ENCODE measurements at regions not wholly inside any gene's neighbourhood (a gene's known extent, or its start where the extent isn't known, plus 50 kb on each side); places are given as distances from the start of the nearest gene placed in this dataset.
"Not testable (repeated sequence)": the region's sequence is repeated elsewhere in the genome, so short reads cannot be mapped to it uniquely, and the experiment has no call there.

DNA sequence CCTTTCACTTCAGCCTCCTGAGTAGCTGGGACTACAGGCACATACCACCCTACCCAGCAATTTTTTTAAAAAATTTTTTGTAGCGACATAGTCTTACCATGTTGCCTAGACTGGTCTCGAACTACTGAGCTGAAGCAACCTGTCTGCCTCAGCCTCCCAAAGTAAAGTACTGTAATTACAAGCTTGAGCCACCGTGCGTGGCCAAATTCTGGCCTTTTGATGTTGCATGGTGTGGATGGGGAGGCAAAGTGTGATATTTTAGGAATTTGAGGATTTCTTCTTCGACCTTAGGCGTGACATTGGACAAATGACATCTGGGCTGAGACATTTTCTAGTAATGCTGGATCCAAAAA is 81.8 kb downstream of the SYT15B start:
- H3K27ac ChIP-seq; DNase-seq (ENCODE audit: low spot score); H2AFZ ChIP-seq; H3K4me2 ChIP-seq; H3K79me2 ChIP-seq; H3K9me2 ChIP-seq (replicated peaks; ENCODE audit: insufficient read depth); H4K20me1 ChIP-seq (ENCODE audit: insufficient read depth, poor library complexity, severe bottlenecking); H3K36me3 ChIP-seq (replicated peaks; ENCODE audit: insufficient read depth, low read depth); H3K4me3 ChIP-seq; H3K9me3 ChIP-seq (ENCODE audit: low read depth); H3K27me3 ChIP-seq; H3K4me1 ChIP-seq (ENCODE audit: insufficient read depth): not testable (repeated sequence)
- no CpG with 5 or more reads among the region's 6 CpGs for WGBS (ENCODE audit: low lambda C conversion rate, missing lambda C conversion rate)

DNA sequence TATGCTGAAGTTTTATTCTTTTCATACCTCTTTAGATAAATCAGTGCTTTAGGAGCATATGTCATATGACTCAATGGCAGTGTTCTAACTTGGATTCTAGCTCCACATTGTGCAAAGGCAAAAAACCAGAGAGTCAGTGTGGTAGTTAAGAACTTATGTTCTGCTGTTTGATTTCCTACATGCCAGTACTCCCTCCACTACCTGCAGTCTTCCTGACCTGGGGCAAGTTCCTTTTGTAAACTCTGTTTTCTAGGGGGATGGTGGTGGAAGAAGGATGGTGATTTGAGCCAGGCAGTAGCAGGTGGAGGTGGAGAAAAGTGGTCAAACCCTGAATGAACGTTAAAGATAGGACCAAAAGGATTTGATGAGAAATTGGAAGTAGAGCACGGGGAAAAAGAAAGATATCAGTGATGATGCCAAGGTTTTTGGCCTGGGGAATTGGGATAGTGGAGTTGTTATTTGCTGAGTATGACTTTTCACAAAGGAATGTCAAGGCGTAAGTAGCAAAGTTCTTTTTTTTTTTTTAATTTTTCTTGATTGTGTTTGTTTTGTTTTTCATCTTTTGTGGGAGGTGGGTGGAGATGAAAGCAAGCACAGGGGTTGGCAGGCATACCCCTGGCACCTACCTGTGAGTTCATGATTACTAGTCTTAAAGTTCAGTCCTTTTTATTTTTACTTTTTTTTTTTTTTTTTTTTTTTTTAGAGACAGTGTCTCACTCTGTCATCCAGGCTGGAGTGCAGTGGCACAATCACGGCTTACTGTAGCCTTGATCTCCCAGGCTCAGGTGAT is 82.3 kb downstream of the SYT15B start:
- H3K79me2 ChIP-seq; H3K9me2 ChIP-seq (replicated peaks; ENCODE audit: insufficient read depth); H3K4me3 ChIP-seq; DNase-seq (ENCODE audit: low spot score); H4K20me1 ChIP-seq (ENCODE audit: insufficient read depth, poor library complexity, severe bottlenecking); H3K27ac ChIP-seq; H3K27me3 ChIP-seq; H3K36me3 ChIP-seq (replicated peaks; ENCODE audit: insufficient read depth, low read depth); H3K9me3 ChIP-seq (ENCODE audit: low read depth); H2AFZ ChIP-seq; H3K4me2 ChIP-seq; H3K4me1 ChIP-seq (ENCODE audit: insufficient read depth): not testable (repeated sequence)
- WGBS (ENCODE audit: low lambda C conversion rate, missing lambda C conversion rate): 73% methylated on average over 2 of the region's 4 CpGs

DNA sequence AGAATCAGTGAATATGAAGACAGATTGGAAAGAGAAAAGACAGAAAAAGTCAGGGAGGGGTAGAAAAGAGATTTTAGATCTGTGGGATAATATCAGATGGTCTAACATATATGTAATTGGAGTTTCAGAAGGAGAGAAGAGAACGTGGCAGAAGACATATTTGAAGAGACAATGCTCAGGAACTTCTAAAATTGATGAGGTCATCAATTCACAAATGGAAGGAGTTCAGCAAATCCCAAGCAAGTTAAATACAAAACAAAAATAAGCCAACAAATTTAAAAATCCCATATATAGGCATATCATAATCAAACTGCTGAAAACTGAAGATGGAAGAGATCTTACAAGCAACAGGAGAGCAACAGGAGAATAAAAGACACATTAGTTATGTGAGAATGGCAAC is 87.3 kb downstream of the SYT15B start:
- not testable (repeated sequence) for H3K27me3 ChIP-seq; H3K4me2 ChIP-seq; H3K9me3 ChIP-seq (ENCODE audit: low read depth); H3K9me2 ChIP-seq (replicated peaks; ENCODE audit: insufficient read depth); H3K27ac ChIP-seq; H3K4me1 ChIP-seq (ENCODE audit: insufficient read depth); H2AFZ ChIP-seq; H4K20me1 ChIP-seq (ENCODE audit: insufficient read depth, poor library complexity, severe bottlenecking); DNase-seq (ENCODE audit: low spot score); H3K79me2 ChIP-seq; H3K36me3 ChIP-seq (replicated peaks; ENCODE audit: insufficient read depth, low read depth); H3K4me3 ChIP-seq
- WGBS (ENCODE audit: low lambda C conversion rate, missing lambda C conversion rate): no CpG with 5 or more reads among the region's 1 CpG

DNA sequence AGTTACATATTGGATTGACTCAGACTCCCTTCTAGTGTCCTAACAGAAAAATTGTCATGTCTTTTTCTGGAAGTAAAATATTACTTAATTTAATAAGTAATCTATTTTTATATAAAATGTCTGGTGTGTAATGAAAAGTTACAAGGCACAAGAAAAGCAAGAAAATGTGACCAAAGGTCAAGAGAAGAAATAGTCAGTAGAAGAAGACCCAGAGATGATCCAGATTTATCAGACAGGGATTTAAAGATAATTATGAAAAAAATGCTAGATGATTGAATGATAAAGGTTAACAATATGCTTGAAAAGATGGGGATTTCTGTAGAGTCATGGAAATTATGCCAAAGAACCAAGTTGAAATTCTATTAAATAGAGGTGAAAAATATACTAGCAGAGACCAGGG is 87.8 kb downstream of the SYT15B start:
- DNase-seq (ENCODE audit: low spot score); H3K9me2 ChIP-seq (replicated peaks; ENCODE audit: insufficient read depth); H3K9me3 ChIP-seq (ENCODE audit: low read depth); H3K4me1 ChIP-seq (ENCODE audit: insufficient read depth); H3K27me3 ChIP-seq; H2AFZ ChIP-seq; H3K4me3 ChIP-seq; H3K27ac ChIP-seq; H4K20me1 ChIP-seq (ENCODE audit: insufficient read depth, poor library complexity, severe bottlenecking); H3K79me2 ChIP-seq; H3K4me2 ChIP-seq; H3K36me3 ChIP-seq (replicated peaks; ENCODE audit: insufficient read depth, low read depth): not testable (repeated sequence)

DNA sequence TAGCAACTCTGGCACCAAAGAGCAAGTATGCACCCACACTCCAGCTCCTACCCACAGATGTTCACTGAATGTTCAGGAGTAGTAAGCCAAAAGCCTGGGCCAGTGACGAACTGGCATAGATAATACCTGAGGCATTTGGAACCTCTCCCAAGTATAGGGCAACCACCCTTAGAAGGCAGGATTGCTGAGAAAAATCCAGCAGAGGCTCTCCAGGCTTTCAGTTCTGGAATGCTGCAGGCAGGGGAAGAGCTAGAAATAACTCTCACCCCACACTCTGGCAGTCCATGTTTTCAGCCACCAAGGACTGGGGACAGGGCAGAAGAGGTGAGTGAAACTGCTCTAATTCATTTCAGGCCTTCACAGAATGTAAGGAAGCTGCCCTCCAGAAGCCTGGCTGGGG is 90.3 kb downstream of the SYT15B start:
- no CpG with 5 or more reads among the region's 1 CpG for WGBS (ENCODE audit: low lambda C conversion rate, missing lambda C conversion rate)
- H3K9me3 ChIP-seq (ENCODE audit: low read depth); H3K4me3 ChIP-seq; H3K27ac ChIP-seq; DNase-seq (ENCODE audit: low spot score); H3K36me3 ChIP-seq (replicated peaks; ENCODE audit: insufficient read depth, low read depth); H2AFZ ChIP-seq; H3K9me2 ChIP-seq (replicated peaks; ENCODE audit: insufficient read depth); H3K79me2 ChIP-seq; H3K4me2 ChIP-seq; H3K4me1 ChIP-seq (ENCODE audit: insufficient read depth); H4K20me1 ChIP-seq (ENCODE audit: insufficient read depth, poor library complexity, severe bottlenecking); H3K27me3 ChIP-seq: not testable (repeated sequence)

DNA sequence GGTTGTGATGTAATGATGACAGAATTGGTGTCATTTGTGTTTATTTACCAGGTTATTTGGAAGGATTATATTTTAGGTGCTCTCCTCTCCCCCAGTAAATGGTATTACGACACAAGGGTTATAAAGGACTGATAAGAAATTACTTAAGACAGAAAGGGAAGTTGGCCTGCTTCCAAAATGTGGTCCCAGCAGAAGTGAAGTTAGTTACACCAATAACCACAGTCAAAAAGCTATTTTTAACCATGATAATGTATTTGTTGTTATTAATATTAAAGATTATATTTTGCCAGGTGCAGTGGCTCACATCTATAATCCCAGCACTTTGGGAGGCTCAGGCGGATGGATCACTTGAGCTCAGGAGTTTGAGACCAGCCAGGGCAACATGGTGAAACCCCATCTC is 92.5 kb downstream of the SYT15B start:
- H3K4me3 ChIP-seq; H3K9me3 ChIP-seq (ENCODE audit: low read depth); H4K20me1 ChIP-seq (ENCODE audit: insufficient read depth, poor library complexity, severe bottlenecking); H3K27me3 ChIP-seq; H3K4me1 ChIP-seq (ENCODE audit: insufficient read depth); DNase-seq (ENCODE audit: low spot score); H2AFZ ChIP-seq; H3K79me2 ChIP-seq; H3K27ac ChIP-seq; H3K9me2 ChIP-seq (replicated peaks; ENCODE audit: insufficient read depth); H3K36me3 ChIP-seq (replicated peaks; ENCODE audit: insufficient read depth, low read depth); H3K4me2 ChIP-seq: not testable (repeated sequence)
- 73% methylated on average over 2 of the region's 2 CpGs for WGBS (ENCODE audit: low lambda C conversion rate, missing lambda C conversion rate)

DNA sequence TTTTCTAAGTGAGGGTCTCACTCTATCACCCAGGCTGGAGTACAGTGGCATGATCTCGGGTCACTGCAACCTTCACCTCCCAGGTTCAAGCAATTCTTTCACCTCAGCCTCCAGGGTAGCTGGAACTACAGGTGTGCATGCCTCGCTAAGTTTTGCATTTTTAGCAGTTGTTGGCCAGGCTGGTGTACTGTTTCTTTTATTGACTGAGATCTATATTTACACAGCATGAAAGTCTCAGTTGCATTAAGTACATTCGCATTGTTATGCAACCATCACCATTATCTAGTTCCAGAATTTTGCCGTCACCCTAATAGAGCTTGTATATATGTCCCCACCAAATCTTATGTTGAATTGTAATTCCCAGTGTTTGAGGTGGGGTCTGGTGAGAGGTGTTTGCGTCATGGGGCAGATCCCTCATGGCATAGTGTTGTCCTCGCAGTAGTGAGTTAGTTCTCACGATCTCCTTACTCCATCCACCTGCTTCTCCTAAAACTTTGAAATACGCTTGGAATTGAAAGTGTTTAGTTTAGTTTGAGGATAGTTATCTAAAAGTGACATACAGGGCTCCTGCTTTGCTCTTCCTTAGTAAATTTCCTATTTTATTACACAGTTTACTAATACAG is 101.3 kb downstream of the SYT15B start:
- H3K4me2 ChIP-seq; H4K20me1 ChIP-seq (ENCODE audit: insufficient read depth, poor library complexity, severe bottlenecking); H3K27me3 ChIP-seq; H3K79me2 ChIP-seq; H2AFZ ChIP-seq; H3K9me2 ChIP-seq (replicated peaks; ENCODE audit: insufficient read depth); H3K4me3 ChIP-seq; H3K36me3 ChIP-seq (replicated peaks; ENCODE audit: insufficient read depth, low read depth); H3K9me3 ChIP-seq (ENCODE audit: low read depth); H3K27ac ChIP-seq; DNase-seq (ENCODE audit: low spot score); H3K4me1 ChIP-seq (ENCODE audit: insufficient read depth): not testable (repeated sequence)
- 80% methylated on average over 4 of the region's 8 CpGs for WGBS (ENCODE audit: low lambda C conversion rate, missing lambda C conversion rate)

DNA sequence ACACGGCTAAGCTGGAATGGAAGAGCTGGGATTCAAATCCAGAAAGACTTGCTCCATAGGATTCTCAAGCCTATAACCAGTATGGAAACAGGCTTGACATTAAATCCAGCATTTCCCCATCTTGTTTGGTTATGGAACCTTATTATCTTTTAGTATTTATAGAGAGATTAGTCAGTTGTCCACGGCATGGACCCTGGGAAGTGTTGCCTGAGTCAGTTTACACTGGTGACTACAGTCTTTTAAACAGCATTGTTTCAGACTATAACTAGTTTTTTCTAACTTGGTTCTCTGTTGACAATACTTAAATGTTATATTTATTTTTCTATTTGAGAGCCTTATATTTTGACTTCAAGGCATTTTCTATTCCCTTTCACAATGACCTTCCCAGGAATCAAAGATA is 106.7 kb downstream of the SYT15B start:
- H3K27ac ChIP-seq; H3K9me3 ChIP-seq (ENCODE audit: low read depth); H3K79me2 ChIP-seq; H3K9me2 ChIP-seq (replicated peaks; ENCODE audit: insufficient read depth); H3K4me2 ChIP-seq; H3K27me3 ChIP-seq; H3K4me1 ChIP-seq (ENCODE audit: insufficient read depth); H3K4me3 ChIP-seq; H4K20me1 ChIP-seq (ENCODE audit: insufficient read depth, poor library complexity, severe bottlenecking); DNase-seq (ENCODE audit: low spot score); H2AFZ ChIP-seq; H3K36me3 ChIP-seq (replicated peaks; ENCODE audit: insufficient read depth, low read depth): not testable (repeated sequence)
- no CpG with 5 or more reads among the region's 2 CpGs for WGBS (ENCODE audit: low lambda C conversion rate, missing lambda C conversion rate)

DNA sequence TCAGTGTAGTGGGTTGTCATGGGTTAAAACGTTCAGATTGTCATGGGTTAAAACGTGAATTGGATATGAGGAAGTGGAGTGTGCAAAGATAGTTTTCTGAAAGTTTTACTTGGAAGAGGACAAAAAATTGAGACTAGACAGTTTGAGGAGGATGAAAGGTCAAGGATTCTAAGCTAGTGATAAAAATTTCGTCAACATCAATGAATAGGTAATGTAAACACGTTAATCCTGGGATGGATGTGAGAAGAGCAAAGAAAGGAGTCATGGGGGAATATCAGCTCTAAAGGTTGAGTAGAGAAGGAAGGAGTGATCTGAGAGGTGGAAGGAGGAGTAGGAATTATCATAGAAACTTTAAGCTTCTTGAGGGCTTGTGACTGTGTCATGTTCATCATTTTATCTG is 109.2 kb downstream of the SYT15B start:
- 51% methylated on average over 4 of the region's 4 CpGs for WGBS (ENCODE audit: low lambda C conversion rate, missing lambda C conversion rate)
- not testable (repeated sequence) for H3K4me1 ChIP-seq (ENCODE audit: insufficient read depth); H3K27me3 ChIP-seq; H4K20me1 ChIP-seq (ENCODE audit: insufficient read depth, poor library complexity, severe bottlenecking); H2AFZ ChIP-seq; DNase-seq (ENCODE audit: low spot score); H3K79me2 ChIP-seq; H3K4me3 ChIP-seq; H3K9me2 ChIP-seq (replicated peaks; ENCODE audit: insufficient read depth); H3K9me3 ChIP-seq (ENCODE audit: low read depth); H3K4me2 ChIP-seq; H3K36me3 ChIP-seq (replicated peaks; ENCODE audit: insufficient read depth, low read depth); H3K27ac ChIP-seq

Measured in hepatocyte (in vitro differentiated cells).